Fibroblast of skin of scalp (primary cell): ENCODE measurements at regions not wholly inside any gene's neighbourhood (a gene's known extent, or its start where the extent isn't known, plus 50 kb on each side); places are given as distances from the start of the nearest gene placed in this dataset.
"Not testable (repeated sequence)": the region's sequence is repeated elsewhere in the genome, so short reads cannot be mapped to it uniquely, and the experiment has no call there.

Experiments used
- DNase-seq: peaks from one replicate; pipeline ENCODE4 v3.0.0-alpha.2; 2013

- DNase-seq: no peak
Measured at GRCh38 chr3:154658000-154658399, 228.0 kb upstream of the GPR149 start.

GRCh38 chr3:154657218-154657617, 227.2 kb upstream of the GPR149 start:
- peak; percentile 23 for DNase-seq

- DNase-seq: peak; percentile 12
Measured at GRCh38 chr3:154656486-154656885, 226.5 kb upstream of the GPR149 start.

DNA sequence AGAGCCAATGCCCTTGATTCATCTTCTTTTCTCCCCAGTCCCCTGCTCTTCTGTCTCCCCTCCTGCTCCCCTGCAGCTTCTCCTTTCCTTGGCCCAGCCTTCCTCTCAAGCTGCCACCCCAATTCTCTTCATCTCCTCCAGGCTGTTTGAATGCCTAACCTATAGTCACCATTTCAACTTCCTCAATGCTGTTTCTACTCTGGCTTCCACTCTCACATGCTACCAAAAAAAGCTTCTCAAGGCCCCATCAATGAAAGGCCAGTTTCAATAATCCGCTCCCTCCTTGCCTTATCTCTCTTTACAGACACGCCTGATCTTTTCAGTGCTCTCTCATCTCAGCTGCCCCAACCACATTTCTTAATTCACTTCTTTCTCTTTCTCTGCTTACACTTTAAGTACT, 212.2 kb upstream of the GPR149 start:
- no peak for DNase-seq

- no peak for DNase-seq
Measured at GRCh38 chr3:154625756-154626155, 195.8 kb upstream of the GPR149 start.

DNA sequence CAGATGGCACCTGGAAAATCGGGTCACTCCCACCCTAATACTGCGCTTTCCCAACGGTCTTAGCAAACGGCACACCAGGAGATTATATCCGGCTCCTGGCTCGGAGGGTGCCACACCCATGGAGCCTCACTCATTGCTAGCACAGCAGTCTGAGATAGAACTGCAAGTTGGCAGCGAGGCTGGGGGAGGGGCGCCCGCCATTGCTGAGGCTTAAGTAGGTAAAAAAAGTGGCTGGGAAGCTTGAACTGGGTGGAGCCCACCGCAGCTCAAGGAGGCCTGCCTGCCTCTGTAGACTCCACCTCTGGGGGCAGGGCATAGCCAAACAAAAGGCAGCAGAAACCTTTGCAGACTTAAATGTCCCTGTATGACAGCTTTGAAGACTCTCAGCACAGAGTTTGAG, 189.6 kb upstream of the GPR149 start:
- DNase-seq: not testable (repeated sequence)

GRCh38 chr3:154616298-154616697, 186.3 kb upstream of the GPR149 start:
- DNase-seq: no peak

DNA sequence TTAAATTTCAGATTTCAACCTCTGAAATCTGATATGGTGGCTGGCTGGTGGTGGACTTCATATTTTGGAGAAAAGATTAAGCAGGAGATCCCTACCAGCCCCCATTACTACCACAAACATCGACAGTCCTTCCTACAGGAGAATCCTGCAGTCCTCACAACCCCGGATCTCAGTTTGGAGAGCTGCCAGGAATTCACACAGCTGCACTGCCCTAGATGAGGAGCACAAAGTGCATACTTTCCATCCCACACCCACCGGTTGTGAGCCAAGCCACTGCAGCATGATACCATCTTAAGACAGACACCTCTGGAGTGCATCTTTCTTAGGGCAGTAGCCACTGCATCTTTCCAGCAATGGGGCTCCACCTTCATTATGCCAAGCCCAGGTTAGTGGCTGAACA, 185.5 kb upstream of the GPR149 start:
- peak; percentile 11 for DNase-seq

DNA sequence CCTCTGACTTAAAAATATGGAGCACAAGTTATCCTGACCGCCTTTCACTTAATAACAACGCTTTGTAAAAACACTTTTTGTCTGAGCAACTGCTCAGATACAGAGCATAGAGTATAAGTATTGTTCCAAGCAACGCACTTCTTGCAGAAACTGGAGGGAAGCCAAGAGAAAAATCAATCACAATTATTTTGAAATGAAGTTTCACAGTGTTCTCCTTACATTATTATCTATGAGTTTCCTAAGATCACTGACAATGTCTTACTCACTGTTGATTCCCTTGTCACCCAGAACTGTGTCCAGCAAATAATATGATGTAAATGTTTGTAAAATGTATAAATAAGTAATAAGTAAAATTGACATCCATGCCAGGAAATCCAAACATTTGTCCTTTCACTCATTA, 184.6 kb upstream of the GPR149 start:
- no peak for DNase-seq

GRCh38 chr3:154614078-154614477, 184.1 kb upstream of the GPR149 start:
- DNase-seq: no peak

GRCh38 chr3:154602241-154602640, 172.3 kb upstream of the GPR149 start:
- DNase-seq: no peak

GRCh38 chr3:154598166-154598565, 168.2 kb upstream of the GPR149 start:
- DNase-seq: no peak

- no peak for DNase-seq
Measured at GRCh38 chr3:154590675-154591384, 160.8 kb upstream of the GPR149 start.

- no peak for DNase-seq
Measured at GRCh38 chr3:154588831-154589230, 158.8 kb upstream of the GPR149 start.

GRCh38 chr3:154584974-154585373, 155.0 kb upstream of the GPR149 start:
- no peak for DNase-seq

DNA sequence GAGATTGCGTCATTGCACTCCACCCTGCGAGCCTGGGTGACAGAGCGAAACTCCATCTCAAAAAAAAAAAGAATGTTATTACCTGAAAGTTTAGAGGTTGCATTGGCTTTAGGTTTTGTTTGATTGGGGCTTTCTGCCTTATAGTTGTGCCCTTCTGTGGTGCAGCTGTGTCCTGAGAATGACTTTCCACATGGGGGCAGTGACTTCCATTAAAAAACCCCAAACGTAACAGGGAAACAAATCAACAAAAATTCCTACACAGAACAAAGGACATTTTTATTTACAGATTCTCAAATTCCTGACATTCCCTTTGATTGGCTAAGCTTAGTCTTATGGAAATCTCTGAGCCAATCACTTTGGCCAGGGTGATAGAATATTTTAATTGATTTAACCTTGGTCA, 154.1 kb upstream of the GPR149 start:
- DNase-seq: no peak

DNA sequence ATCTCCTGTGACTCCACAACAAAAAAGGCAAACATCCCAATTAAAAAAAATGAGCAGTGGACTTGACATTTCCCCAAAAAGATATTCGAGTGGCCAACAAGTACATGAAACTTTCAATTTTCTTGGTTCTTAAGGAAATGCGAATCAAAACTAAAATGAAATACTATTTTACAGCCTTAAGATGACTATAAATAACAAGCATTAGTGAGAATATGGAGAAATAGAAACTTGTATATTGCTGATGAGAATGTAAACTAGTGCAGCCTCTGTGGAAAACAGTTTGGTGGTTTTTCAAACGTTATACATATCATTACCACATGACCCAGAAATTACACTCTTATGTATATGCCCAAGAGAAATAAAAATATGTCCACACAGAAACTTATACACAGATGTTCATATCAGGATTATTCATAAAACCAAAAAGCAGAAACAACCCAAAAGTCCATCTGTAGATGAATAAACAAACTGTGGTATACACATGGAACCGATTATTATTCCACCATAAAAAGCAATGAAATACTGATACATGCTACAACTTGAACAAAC, 153.2 kb upstream of the GPR149 start:
- no peak for DNase-seq

DNA sequence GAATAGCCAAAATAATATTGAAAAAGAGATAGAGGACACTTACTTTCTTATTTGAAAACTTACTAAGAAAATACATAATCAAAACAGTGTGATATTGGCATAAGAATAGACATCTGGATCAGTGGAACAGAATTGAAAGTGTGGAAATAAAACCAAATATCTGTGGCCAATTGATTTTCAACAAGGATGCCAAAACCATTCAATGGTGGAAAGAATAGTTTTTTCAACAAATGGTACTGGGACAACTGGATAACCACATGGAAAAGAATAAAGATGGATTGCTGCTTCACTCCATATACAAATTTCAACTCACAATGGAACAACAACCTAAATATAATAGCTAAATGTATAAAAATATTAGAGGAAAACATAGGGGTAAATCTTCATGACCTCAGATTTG, 152.5 kb upstream of the GPR149 start:
- no peak for DNase-seq

DNA sequence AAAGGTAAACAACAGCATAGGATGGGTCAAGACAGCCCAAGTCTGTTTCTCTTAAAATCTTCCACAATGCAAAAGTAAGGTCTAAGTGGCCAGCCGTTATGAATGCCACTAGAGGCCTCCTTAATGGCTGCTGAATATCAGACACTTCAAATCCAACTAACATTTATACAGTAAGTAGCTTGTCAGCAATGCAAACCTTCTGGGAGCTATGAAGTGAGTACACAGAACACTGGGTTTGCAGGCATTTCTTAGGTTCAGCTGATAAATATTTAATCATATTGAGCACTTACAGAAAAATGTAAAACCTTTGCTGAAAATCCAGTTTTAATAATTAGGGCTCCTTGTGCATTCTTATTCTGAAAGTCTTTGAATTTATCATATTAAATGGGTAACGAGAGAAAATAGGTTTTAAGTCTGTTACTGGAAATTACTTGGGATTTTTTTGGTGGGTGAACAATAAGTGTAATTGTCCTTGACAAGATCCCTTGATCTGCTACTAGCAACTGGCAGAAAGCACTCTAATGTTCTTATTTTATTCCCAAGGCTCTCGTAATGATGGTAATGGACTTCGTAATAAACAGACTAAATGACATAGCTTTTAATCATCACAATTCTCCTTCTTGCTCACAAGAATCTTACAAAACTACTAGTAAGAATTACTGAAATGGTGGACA, 141.7 kb upstream of the GPR149 start:
- no peak for DNase-seq

- DNase-seq: no peak
Measured at GRCh38 chr3:154568064-154568463, 138.1 kb upstream of the GPR149 start.

- DNase-seq: no peak
Measured at GRCh38 chr3:154559623-154560022, 129.6 kb upstream of the GPR149 start.

- DNase-seq: no peak
Measured at GRCh38 chr3:154552338-154552737, 122.3 kb upstream of the GPR149 start.

DNA sequence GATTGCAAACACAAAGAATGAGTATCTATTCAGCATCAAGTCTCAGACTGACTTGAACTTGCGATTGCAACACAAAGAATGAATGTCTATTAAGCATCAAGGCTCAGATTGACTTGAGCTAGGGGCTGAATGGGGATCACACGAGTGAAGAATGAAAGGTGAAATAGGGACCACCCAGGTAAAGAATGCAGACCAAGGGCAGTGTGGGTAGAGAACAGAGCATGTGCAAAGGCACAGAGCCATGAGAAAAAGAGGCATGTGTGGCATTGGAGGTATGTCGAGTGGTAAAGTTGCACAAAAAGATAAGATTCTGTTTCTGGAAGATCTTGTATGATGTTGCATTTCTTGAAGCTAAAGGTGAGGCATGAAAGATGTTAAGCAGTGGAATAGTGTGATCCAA, 119.4 kb upstream of the GPR149 start:
- DNase-seq: no peak

DNA sequence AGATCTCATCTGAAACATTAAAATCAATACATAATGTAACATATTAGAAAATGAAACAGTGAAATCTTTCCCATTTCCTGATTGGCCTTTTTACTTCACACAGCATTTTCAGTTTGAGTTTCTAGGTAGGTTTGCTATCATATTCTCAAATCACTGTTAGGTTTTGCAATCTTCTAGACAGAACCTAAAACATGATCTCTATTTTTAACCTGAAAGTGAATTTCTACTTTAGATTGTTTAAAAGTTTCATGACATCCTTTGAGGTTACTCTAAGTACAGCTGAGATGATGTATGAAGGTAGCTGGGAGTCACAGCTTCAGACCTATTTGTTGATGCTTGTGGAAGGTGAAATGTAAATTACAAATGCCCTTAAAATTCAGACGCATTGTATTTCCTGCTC, 118.4 kb upstream of the GPR149 start:
- DNase-seq: no peak
